ENCODE measurements at regions not wholly inside any gene's neighbourhood (a gene's known extent, or its start where the extent isn't known, plus 50 kb on each side); places are given as distances from the start of the nearest gene placed in this dataset.

GRCh38 chr10:8242295-8242872 is 187.9 kb downstream of the GATA3 start:
- ATAC-seq (no peak), FAIRE-seq (no peak), DNase-seq (no peak)
- Histone ChIP-seq H3K4me1 (no peaks in the 10 kb centered on the region), H3K4me3 (no peak overlapping the region), H3K36me3 (no peaks in the 10 kb centered on the region), H3K9me3 (no peaks in the 10 kb centered on the region), H3K27ac (no peak overlapping the region), H3K27me3 (no peaks in the 10 kb centered on the region)
- intact Hi-C loops (cut with DNase I), result no loop called here
- TF ChIP-seq CTCF (IDR thresholded peaks at IDR 0.05), result no peak
- 66 to 77% methylated on average over 8 of the region's 8 CpGs for WGBS, 2 donors

- DNase-seq, result no peak
- Histone ChIP-seq H3K9me3 (no peaks in the 10 kb centered on the region), H3K36me3 (no peaks in the 10 kb centered on the region), H3K4me1 (no peaks in the 10 kb centered on the region), H3K4me3 (no peak overlapping the region), H3K27me3 (no peaks in the 10 kb centered on the region), H3K27ac (no peak overlapping the region)
- no peak for ATAC-seq
- intact Hi-C loops (cut with DNase I), result no loop called here
- FAIRE-seq, result no peak
- 38 to 47% methylated on average over 8 of the region's 8 CpGs for WGBS, 2 donors
- TF ChIP-seq CTCF (IDR thresholded peaks at IDR 0.05), result no peak
Observed at GRCh38 chr10:8245131-8245813, 190.8 kb downstream of the GATA3 start.

GRCh38 chr10:8245814-8246142 is 191.3 kb downstream of the GATA3 start:
- Histone ChIP-seq H3K27me3 (no peaks in the 10 kb centered on the region), H3K4me3 (no peak overlapping the region), H3K27ac (no peak overlapping the region), H3K36me3 (no peaks in the 10 kb centered on the region), H3K9me3 (no peaks in the 10 kb centered on the region), H3K4me1 (no peaks in the 10 kb centered on the region)
- DNase-seq, result no peak
- intact Hi-C loops (cut with DNase I), result no loop called here
- WGBS, 2 donors, result 71 to 73% methylated on average over 3 of the region's 3 CpGs
- no peak for FAIRE-seq
- TF ChIP-seq CTCF (IDR thresholded peaks at IDR 0.05), result no peak
- ATAC-seq, result no peak

- no peaks in the 10 kb centered on the region for H3K36me3 ChIP-seq
- no peak for TF ChIP-seq CTCF (IDR thresholded peaks at IDR 0.05)
- H3K4me3 ChIP-seq, result no peak overlapping the region
- intact Hi-C loops (cut with DNase I), result no loop called here
- DNase-seq, result no peak
- no peak for ATAC-seq
- no peak for FAIRE-seq
- no peaks in the 10 kb centered on the region for H3K9me3 ChIP-seq
- no peaks in the 10 kb centered on the region for H3K4me1 ChIP-seq
- H3K27ac ChIP-seq, result no peak overlapping the region
- 64 to 72% methylated on average over 2 of the region's 2 CpGs for WGBS, 2 donors
- H3K27me3 ChIP-seq, result no peaks in the 10 kb centered on the region
Observed at GRCh38 chr10:8246548-8246947, 192.1 kb downstream of the GATA3 start.

GRCh38 chr10:8247191-8247590 is 192.7 kb downstream of the GATA3 start:
- 78 to 89% methylated on average over 2 of the region's 2 CpGs for WGBS, 2 donors
- ATAC-seq (no peak), FAIRE-seq (no peak), DNase-seq (no peak)
- Histone ChIP-seq H3K27ac (no peak overlapping the region), H3K9me3 (no peaks in the 10 kb centered on the region), H3K36me3 (no peaks in the 10 kb centered on the region), H3K27me3 (no peaks in the 10 kb centered on the region), H3K4me1 (no peaks in the 10 kb centered on the region), H3K4me3 (no peak overlapping the region)
- intact Hi-C loops (cut with DNase I), result no loop called here
- no peak for TF ChIP-seq CTCF (IDR thresholded peaks at IDR 0.05)
